Mesothelial cell of epicardium (in vitro differentiated cells): ENCODE measurements at regions not wholly inside any gene's neighbourhood (a gene's known extent, or its start where the extent isn't known, plus 50 kb on each side); places are given as distances from the start of the nearest gene placed in this dataset.

Experiments used
- DNase-seq, 2 experiments: peaks; one replicate each; pipeline ENCODE4 v3.0.0; 2021; ENCODE audit warnings: low spot score in 2 of 2; ENCODE audit not compliant: unreplicated experiment in 2 of 2
- H3K27ac Mint-ChIP-seq: 2 replicates; pipeline ENCODE4 v1.8.0; 2021; ENCODE audit warnings: mixed read lengths
- H3K27me3 Mint-ChIP-seq: 2 replicates; pipeline ENCODE4 v1.8.0; 2021; ENCODE audit warnings: low read depth, mixed read lengths
- H3K36me3 Mint-ChIP-seq: 2 replicates; pipeline ENCODE4 v1.8.0; 2021; ENCODE audit warnings: mixed read lengths
- H3K4me1 Mint-ChIP-seq: 2 replicates; pipeline ENCODE4 v1.8.0; 2021; ENCODE audit warnings: mixed read lengths
- H3K4me3 Mint-ChIP-seq: 2 replicates; pipeline ENCODE4 v1.8.0; 2021; ENCODE audit warnings: mild to moderate bottlenecking, moderate library complexity, mixed read lengths
- H3K9me3 Mint-ChIP-seq: 2 replicates; pipeline ENCODE4 v1.8.0; 2021; ENCODE audit warnings: mixed read lengths
- TF ChIP-seq, protein P1 (sequence below): fragments of 200-600 bp; sonication (generic); IDR thresholded peaks from one replicate; pipeline ENCODE4 v1.5.0; 2021; ENCODE audit warnings: antibody characterized with exemption; ENCODE audit not compliant: unreplicated experiment

DNA sequence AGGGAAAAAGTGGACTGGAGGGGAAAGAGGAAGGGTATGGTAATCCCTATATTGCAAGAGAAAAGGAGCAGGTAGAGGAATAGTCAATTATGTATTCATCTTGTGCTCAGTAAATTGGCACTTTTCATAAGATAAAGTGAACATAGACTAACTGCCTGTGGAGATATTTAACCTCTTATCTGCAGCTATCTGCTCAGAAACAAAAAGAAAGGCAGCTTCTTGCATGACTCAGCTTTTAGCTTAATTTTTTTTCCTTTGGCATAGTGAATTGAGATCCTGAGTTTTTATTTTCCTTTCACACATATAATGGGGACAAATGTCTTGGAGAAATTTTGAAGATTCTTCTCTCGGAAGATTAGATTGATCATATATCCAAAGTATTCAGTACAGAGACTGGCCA lies 127.6 kb upstream of the F3 start:
- peaks cover 11% of the 10 kb centered on the region for H3K4me1 Mint-ChIP-seq
- DNase-seq, result no peak
- no peaks in the 10 kb centered on the region for H3K27me3 Mint-ChIP-seq
- TF ChIP-seq, protein P1, sequence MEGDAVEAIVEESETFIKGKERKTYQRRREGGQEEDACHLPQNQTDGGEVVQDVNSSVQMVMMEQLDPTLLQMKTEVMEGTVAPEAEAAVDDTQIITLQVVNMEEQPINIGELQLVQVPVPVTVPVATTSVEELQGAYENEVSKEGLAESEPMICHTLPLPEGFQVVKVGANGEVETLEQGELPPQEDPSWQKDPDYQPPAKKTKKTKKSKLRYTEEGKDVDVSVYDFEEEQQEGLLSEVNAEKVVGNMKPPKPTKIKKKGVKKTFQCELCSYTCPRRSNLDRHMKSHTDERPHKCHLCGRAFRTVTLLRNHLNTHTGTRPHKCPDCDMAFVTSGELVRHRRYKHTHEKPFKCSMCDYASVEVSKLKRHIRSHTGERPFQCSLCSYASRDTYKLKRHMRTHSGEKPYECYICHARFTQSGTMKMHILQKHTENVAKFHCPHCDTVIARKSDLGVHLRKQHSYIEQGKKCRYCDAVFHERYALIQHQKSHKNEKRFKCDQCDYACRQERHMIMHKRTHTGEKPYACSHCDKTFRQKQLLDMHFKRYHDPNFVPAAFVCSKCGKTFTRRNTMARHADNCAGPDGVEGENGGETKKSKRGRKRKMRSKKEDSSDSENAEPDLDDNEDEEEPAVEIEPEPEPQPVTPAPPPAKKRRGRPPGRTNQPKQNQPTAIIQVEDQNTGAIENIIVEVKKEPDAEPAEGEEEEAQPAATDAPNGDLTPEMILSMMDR, result no peak
- H3K4me3 Mint-ChIP-seq, result no peak overlapping the region
- peaks cover 10% of the 10 kb centered on the region for H3K9me3 Mint-ChIP-seq
- no peak overlapping the region for H3K27ac Mint-ChIP-seq
- H3K36me3 Mint-ChIP-seq, result peaks cover 10% of the 10 kb centered on the region

DNA sequence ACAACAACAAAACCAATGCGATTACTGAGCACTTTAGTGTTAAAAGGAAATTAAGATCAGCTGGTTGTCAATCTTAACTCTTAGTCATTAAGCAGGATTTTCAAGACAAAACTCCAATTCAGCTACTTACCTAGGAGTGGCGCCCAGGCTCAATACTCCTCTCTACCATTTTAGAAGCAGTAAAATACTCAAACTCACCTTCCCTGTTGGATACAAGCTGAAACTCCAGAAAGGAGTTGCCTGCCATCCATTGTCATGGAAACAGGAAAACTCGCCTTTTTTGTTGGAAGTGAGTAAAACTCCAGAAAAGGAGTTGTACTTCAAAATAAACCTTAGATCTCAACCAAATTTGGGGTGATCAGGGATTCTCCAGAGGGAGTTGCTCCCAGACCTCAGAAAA lies 127.0 kb upstream of the F3 start:
- no peak overlapping the region for H3K27ac Mint-ChIP-seq

DNA sequence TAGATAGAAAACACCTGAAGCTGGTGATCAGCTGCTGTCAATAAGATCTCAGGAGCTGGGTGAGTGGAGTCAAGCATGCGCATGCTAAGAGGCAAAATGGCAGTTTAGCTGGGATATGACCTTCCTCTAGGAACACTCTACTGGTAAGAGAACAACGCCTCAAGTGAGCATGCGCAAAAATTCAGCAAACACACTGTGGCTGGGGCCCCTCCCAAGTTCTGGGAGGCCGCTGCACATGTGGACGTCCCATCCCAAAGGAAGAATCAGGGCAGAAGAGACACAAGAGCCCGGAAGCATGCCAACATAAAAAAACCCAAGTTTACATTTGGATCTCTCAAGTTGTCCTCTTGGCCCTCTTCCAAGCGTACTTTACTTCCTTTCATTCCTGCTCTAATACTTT lies 126.3 kb upstream of the F3 start:
- Mint-ChIP-seq H3K27ac (no peak overlapping the region), H3K4me3 (no peak overlapping the region), H3K4me1 (peaks cover 8% of the 10 kb centered on the region), H3K27me3 (no peaks in the 10 kb centered on the region), H3K9me3 (peaks cover 10% of the 10 kb centered on the region), H3K36me3 (peaks cover 10% of the 10 kb centered on the region)
- TF ChIP-seq, protein P1, result no peak
- no peak for DNase-seq

More for the DNA sequence above, 127.0 kb upstream of the F3 start:
- H3K36me3 Mint-ChIP-seq, result peaks cover 10% of the 10 kb centered on the region
- TF ChIP-seq, protein P1, result no peak
- peaks cover 10% of the 10 kb centered on the region for H3K9me3 Mint-ChIP-seq
- DNase-seq, result no peak
- H3K4me1 Mint-ChIP-seq, result peaks cover 11% of the 10 kb centered on the region
- H3K27me3 Mint-ChIP-seq, result no peaks in the 10 kb centered on the region
- no peak overlapping the region for H3K4me3 Mint-ChIP-seq

DNA sequence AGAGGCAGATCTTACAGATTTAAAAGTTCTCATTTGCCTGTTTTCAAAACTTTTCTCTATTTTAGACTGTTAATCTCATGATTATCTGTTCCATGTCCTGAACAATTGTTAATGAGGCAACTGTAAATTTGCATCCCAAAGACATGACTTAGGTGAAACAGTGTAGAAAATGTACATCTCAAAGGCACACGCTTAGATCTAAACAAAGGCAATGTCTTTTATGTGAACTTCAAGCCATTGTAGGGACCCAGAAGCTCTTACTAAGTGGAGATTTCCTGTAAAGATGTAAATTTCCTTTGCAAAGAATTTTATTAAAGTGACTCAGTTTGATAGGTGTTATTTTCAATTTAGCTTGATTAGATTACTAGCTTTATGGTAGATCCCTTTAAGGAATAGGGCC lies 125.2 kb upstream of the F3 start:
- peaks cover 10% of the 10 kb centered on the region for H3K4me1 Mint-ChIP-seq
- no peak for DNase-seq
- H3K27me3 Mint-ChIP-seq, result no peaks in the 10 kb centered on the region
- peaks cover 10% of the 10 kb centered on the region for H3K9me3 Mint-ChIP-seq
- peaks cover 10% of the 10 kb centered on the region for H3K36me3 Mint-ChIP-seq
- TF ChIP-seq, protein P1, result no peak
- H3K4me3 Mint-ChIP-seq, result no peak overlapping the region
- no peak overlapping the region for H3K27ac Mint-ChIP-seq

DNA sequence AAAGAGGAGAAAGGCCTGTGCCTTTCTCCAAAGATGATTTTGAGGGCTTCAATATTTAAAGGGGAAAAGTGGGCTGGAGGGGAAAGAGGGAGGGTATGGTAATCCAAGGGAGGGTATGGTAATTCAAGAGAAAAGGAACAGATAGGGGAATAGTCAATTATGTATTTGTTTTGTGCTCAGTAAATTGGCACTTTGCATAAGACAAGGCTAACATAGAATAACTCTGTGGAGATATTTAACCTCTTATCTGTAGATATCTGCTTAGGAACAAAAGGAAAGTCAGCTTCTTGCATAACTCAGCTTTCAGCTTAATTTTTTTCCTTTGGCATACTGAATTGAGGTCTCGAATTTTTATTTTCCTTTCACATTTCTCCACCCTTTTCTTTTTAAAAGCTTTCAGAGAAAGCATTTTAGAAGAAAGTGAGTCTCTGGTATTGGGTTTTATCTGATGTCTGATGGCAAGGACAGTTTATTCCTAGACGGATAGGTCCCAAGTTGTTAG lies 119.9 kb upstream of the F3 start:
- H3K4me3 Mint-ChIP-seq, result no peak overlapping the region
- peak overlapping the region; percentile 57 for H3K27ac Mint-ChIP-seq
- no peaks in the 10 kb centered on the region for H3K9me3 Mint-ChIP-seq
- no peak for DNase-seq
- no peaks in the 10 kb centered on the region for H3K27me3 Mint-ChIP-seq
- peaks cover 17% of the 10 kb centered on the region for H3K4me1 Mint-ChIP-seq
- TF ChIP-seq, protein P1, result no peak
- no peaks in the 10 kb centered on the region for H3K36me3 Mint-ChIP-seq

DNA sequence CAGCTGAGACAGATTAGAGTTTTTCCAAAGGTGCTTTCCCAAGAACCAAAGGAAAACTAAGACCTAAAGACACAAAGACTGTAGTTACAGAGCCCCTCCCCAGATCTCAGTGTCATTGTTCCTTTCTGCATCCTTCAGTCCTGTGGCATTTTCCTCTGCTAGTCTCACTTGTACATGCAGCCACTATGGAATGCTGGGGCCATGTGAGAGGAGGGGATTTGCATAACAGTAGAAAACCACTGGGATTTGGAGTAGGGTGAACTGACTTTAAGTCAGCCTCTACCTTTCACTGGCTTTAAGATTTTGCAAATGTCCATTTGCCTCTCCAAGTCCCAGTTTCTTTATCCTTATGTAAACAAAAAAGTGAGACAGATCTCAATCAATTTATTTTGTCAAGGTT lies 119.4 kb upstream of the F3 start:
- no peaks in the 10 kb centered on the region for H3K36me3 Mint-ChIP-seq
- H3K4me3 Mint-ChIP-seq, result no peak overlapping the region
- DNase-seq, result no peak
- no peaks in the 10 kb centered on the region for H3K27me3 Mint-ChIP-seq
- peak overlapping the region; percentile 57 for H3K27ac Mint-ChIP-seq
- H3K4me1 Mint-ChIP-seq, result peaks cover 17% of the 10 kb centered on the region
- no peaks in the 10 kb centered on the region for H3K9me3 Mint-ChIP-seq
- TF ChIP-seq, protein P1, result no peak
